GM18508 (cell line): ENCODE measurements at regions not wholly inside any gene's neighbourhood (a gene's known extent, or its start where the extent isn't known, plus 50 kb on each side); places are given as distances from the start of the nearest gene placed in this dataset.
"Not testable (repeated sequence)": the region's sequence is repeated elsewhere in the genome, so short reads cannot be mapped to it uniquely, and the experiment has no call there.

Source experiments
- ATAC-seq: cut with Tn5 transposase; IDR thresholded peaks from one replicate; pipeline ENCODE4 v1.9.1; 2021; ENCODE audit warnings: moderate number of reproducible peaks; ENCODE audit not compliant: insufficient read depth, unreplicated experiment

DNA sequence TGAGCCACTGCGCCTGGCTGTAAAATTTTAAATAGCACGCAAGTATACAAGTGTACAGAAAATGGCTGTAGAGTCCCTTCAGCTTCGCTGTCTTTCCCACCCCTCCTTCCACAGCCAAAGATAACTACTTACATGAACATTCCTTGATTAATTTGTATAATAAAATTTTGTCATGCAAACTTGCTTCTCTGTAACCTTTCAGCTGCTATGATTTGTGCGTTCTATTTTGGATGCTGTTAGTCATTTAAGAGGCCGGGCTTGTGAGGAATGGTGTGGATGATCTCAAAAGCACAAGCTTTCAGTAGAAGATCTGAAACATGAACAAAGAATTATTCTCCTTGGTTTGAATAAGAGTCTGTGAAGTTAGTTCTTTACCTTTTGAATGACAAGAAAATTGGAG, 115.0 kb upstream of the TLE1 start:
- ATAC-seq: no peak

DNA sequence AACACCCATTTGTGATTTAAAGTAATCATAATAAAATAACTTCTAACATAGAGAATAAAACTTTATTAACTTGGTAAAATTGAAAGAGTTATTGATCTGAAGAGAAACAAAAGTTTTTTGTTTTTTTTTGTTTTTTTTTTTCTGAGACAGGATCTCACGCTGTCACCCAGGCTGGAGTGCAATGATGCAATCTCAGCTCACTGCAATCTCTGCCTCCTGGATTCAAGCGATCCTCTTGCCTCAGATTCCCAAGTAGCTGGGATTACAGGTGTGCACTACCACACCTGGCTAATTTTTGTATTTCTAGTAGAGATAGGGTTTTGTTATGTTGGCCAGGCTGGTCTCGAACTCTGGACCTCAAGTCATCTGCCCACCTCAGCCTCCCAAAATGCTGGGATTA, 116.5 kb upstream of the SPATA31D4 start:
- ATAC-seq: not testable (repeated sequence)

GRCh38 chr9:81814401-81814793, 113.8 kb upstream of the SPATA31D4 start:
- no peak for ATAC-seq

DNA sequence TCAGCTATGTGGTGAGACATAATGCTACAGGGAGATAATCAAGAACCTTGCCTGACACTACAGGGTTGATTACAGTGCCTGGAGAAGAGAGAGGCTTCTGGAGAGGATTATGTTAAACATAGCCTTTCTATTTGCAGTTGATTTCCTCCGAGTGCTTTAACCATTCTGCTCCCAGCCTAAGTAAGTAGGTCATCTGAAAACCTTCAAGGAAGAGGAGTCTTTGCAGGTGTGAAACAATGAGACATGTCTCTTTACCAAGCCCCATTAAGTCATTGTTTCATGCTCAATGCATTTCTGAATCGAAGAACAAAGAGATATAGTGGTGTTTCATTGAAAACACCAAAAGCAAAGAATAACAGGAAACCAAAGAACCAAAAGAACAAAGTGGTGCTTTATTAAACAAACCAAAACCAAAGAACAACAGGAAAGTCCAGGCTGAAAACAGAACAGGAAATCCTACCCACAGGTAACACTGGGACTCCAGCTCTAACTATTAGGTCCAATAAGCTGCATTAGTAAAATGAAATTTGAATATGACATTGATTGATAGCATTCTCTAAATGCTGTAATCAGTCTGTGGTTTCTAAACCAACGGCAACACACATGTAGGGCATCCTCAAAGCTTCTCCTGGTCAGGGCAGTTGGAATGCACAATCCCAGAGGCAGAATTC, 113.3 kb upstream of the SPATA31D4 start:
- peak; percentile 65 for ATAC-seq

GRCh38 chr9:81815781-81816180, 112.4 kb upstream of the SPATA31D4 start:
- no peak for ATAC-seq

DNA sequence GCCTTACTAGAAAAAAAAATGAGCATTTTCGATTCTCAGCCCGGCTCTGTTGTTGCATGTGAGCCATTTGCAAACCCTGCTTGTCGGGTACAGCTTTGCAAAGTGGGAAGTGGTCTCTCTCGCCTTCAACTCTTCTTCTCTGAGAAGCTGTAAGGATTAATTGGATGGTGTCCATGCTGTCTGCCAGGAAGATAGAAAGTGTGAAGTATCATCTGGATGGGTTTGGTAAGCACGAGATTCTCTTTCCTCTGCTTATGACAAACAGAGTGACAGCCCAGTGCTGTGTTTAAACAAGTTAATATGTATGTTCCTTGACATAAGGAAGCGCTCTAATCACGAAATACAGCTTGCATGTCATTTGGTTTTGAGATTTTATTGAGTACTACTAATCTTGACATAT, 109.1 kb upstream of the SPATA31D4 start:
- no peak for ATAC-seq

DNA sequence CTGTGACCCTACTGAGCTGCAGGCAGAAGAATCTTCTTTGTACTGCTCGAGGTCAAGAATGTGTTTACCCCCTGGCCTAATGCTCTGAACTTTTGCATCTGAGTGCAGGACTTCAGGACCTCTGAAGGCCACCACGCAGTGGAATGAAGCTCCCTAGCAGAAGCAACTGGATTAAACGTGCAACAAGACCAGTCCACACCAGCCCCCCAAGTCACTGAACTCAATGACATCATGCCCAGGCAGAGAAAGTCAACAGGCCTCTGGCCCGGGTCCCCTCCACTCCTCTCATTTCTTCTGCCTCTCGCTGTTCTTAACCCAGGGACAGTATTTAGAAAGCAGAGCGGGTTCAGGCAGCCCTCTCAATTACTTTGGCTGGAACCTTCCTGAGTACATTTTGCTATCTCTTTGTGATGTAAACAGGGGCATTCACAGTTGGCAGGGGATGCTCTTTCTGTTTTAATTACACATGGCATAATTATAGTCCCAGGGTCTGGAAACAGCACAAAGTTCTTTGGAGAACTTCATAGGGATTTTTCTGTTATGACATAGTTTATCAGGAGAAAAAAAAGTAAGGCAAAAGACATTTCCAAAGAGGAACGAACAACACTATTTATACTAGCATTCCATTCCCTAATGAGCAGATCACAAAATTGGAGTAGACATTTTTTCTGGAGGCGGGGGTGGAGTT, 108.2 kb upstream of the SPATA31D4 start:
- ATAC-seq: no peak

DNA sequence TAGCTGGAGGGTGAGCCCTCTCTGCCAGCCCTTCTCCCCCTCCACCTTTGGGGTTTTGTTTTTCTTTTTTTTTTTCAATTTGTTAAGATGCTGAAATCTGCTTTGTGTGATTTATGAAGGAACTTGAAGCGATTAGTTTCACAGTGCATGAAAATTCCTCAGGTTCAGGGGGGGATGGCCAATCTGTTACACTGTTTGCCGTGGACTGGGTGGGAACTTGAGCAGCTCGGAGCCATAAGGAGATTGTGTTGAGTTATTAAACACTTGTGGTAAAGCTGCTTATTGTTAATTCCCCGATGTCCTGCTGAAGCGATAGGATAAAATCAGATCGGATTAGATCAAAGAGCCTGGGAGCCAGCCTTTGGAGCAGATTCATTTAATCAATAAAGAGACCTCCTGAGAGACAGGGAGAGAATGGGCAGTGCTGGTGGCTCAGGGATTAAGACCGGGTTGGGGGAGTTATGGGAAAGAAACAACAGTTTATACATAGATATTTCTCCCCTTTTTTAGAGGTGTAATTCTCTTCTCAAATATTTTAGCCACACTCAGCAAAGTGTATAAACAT, 105.8 kb upstream of the SPATA31D4 start:
- ATAC-seq: no peak

GRCh38 chr9:81822967-81823366, 105.3 kb upstream of the SPATA31D4 start:
- no peak for ATAC-seq

DNA sequence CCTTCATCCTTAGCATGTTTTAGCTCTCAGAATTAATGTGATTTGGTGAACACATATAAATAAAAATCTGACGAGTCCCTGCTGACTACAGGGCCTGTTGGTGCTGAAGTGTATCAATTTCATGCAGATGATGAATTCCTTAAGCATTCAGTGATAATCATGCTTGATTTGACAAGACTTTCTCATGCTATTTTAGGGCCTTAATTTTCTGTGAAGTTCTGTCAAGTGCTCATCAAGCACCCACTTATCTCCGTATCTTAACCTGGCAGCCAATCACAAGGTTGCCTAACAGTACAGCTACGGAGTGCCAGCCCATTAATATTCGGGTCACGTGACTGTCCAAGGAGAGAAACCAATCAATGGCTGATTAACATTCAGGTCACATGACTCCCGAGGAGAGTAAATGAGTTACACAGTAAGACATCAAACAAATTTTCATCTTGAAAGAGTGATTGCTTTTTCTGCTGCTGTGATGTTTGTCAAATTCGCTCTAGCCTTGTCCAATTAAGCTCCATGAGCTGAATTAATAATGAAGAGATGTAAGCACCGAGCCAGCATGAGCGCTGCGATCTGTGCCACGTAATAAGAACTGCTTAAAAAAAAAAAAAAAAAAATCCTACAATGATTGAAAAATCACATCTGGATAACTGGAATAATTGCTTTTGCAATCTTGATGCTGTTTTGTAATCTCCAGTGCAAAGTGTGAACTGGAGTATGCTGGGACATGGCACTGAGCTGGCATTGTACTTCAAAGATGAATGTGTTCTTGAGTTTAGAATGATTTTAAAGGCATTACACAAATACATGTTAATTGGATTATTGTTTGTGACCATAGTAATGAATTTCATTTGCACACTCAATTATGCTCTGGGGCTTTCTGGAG, 104.3 kb upstream of the SPATA31D4 start:
- ATAC-seq: no peak

DNA sequence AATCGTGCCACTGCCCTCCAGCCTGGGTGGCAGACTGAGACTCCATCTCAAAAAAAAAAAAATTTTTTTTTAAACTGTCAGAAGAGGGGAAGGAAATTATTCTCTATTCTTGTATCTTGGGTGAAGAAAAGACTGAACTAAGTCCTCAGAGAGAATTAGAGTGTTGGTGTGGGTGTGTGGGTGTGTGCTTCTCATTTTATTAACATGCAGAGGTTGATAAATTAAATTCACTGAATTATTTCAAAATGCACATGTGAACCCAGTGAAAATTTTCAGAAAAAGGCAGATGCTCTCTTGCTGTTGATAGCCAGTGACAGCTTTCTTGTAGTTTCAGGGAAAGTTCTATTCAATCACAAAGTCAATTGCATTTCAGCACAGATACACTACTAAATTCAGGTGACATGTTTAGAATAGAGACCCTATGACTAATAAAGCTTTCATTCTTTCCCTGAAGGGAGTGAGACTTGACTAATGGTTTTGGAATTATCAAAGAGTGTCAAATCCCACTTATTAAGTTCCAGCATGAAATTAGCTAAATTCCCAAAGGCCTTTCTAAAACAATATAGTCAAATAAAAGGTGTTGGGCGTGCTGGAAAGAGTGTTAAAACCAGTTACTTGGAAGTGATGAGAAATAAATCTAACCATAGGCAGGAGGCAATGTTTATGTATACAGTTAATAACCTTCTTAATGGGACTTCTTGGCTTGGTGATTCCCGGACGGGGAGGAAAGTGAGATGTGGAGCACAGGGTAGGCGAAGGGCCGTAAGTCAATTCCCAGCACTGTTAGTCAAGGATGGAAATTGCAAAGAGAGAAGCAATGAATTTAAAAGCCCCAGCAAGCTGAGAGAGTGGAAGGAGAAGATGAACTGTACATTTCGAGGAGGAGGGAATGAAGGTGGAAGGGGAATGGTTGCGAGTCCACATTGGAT, 103.2 kb upstream of the SPATA31D4 start:
- ATAC-seq: no peak

- no peak for ATAC-seq
These were observed 102.2 kb upstream of the SPATA31D4 start for GRCh38 chr9:81825846-81826516.

DNA sequence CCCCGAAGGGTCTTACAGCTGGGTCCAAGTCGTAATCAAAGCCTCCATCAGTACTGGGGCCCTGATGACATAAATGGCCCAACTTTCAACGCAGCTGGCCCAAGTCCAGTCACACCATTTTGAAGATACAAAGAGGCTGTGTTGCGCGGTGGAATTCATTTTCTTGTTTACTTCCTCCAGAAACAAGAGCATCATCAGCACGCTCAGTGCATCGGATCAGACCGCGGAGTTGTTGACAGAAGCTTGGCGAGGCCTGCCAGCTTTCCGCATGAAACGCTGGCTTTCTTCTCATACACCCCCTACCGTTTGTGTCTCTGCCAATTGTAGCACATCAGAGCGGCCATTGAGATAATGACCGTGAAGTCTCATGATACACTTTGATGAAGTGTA, 101.7 kb upstream of the SPATA31D4 start:
- no peak for ATAC-seq

DNA sequence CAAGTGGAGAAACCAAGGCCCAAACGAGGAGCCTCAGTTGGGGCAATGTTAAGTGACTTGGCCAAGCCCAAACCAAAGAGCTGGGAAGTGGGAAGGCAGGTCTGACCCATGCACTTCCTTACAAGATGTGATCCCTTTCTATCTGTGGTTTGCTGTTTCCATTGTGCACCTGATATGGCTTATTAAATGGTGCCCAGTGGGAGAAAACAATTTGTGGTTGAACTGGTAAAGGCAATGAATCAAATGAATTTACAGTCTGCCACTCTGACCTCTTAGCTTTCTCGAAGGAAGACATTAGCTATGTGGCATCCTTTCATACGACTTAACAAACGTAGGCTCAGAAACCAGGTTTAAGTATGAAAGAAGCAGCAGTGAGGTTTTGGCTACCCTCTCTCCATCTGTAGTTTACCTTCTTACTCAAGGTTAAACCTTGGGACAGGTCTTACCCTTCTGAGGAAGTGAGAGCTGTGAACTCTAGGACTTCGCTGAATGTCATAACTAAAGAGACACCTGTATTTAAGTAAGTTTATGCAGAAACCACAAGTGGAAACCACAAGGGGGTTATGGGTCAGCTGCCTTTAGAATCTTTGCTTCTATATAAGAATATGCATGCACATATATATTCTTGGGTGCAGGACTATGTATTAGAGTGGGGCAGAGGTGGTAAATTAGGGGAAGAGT, 100.5 kb upstream of the SPATA31D4 start:
- peak; percentile 90 for ATAC-seq

DNA sequence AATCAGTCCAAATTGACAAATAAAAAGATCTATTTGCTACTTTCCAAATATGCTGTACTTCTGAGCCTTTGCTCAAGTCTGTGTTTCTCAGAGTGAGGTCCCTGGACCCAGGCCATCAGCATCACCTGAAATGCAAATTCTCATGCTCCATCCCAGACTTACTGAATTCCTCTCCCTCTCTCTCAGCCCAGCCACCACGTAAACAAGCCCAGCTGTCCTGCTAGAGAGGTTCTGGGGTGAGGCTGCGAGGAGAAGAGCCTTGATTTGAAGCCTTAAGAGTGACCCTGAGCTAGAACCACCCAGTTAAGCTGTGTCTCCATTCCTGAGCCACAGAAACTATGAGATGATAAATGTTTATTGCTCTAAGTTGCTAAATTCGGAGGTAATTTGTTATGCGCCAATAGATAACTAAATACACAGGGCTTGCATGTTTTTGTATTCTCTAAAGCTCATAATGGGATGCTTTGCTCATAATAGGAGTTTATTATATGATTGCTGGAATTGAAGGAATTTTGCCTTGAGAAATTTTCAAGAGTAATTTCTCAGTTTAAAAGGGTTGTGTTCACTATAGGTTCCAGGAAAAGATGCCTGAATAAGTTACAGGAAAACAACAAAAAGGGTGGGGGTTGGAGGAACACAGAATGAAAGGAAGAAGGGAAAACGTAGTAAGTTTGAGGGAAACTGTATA, 98.9 kb upstream of the SPATA31D4 start:
- ATAC-seq: no peak

DNA sequence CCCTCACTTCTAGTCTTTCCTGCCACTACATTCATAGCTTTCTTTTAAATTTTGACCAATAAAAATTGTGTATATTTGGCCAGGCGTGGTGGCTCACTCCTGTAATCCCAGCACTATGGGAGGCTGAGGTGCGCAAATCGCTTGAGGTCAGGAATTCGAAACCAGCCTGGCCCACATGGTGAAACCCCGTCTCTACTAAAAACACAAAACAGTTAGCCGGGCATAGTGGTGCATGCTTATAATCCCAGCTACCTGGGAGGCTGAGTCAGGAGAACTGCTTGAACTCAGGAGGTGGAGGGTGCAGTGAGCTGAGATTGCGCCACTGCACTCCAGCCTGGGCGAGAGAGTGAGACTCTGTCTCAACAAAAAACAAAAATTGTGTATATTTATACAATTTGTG, 97.8 kb upstream of the SPATA31D4 start:
- not testable (repeated sequence) for ATAC-seq

DNA sequence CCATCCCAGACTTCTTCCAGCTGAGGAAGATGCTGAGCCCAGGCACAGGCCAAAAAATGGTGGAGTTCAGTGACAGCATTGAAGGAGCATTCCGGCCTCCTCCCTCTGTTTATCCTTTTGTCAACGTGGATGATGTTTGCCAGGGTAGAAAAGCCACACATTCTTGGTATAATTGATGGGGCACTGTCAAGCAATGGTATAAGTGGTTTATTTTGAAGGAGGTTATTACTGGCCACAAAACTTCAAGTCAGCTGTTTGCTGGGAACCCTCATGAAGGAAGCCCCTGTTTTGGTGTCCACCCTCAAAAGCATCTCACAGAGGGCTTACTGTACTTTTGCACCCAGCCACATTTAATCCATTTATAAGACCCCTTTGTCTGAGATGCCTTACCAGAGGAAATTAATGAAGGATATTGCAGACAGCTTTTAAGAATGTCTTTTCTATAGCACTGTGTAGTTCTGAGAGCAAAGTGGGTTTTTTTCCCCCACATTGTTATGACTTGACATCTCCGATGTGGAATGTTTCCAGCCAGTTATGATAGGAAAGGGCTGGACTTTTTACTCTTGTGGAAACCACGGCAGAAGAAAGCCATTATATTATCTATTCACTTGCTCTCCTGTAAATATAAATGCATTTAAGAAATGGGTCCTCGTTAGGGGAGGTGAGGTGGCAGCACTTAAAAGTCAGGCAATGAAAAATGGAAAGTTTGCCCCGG, 95.5 kb upstream of the SPATA31D4 start:
- ATAC-seq: no peak
